ENCODE measurements at regions not wholly inside any gene's neighbourhood (a gene's known extent, or its start where the extent isn't known, plus 50 kb on each side); places are given as distances from the start of the nearest gene placed in this dataset.

- no peak for TF ChIP-seq CTCF (IDR thresholded peaks at IDR 0.05)
- no peak for TF ChIP-seq POLR2AphosphoS5 (IDR thresholded peaks at IDR 0.05)
- no peak for TF ChIP-seq POLR2A (IDR thresholded peaks at IDR 0.05)
Observed at GRCh38 chr1:229035054-229035747, 235.7 kb upstream of the RAB4A start.
